ENCODE measurements at regions not wholly inside any gene's neighbourhood (a gene's known extent, or its start where the extent isn't known, plus 50 kb on each side); places are given as distances from the start of the nearest gene placed in this dataset.

GRCh38 chr6:120558294-120558693 is 776.0 kb downstream of the TBC1D32 start:
- Mint-ChIP-seq H3K27me3 (ENCODE audit: insufficient read depth) (no peaks in the 10 kb centered on the region; the same call in 1 of the 2 replicates), H3K27ac (no peak overlapping the region), H3K4me1 (ENCODE audit: low read depth) (no peaks in the 10 kb centered on the region), H3K9me3 (peaks cover 38% of the 10 kb centered on the region), H3K4me3 (no peak overlapping the region), H3K36me3 (ENCODE audit: low read depth) (no peaks in the 10 kb centered on the region)
- no peak for TF ChIP-seq CTCF (IDR thresholded peaks at IDR 0.05)
- DNase-seq, result no peak

- no peak for DNase-seq
- H3K4me3 Mint-ChIP-seq, result no peak overlapping the region
- no peak for TF ChIP-seq CTCF (IDR thresholded peaks at IDR 0.05)
- no peaks in the 10 kb centered on the region for H3K36me3 Mint-ChIP-seq (ENCODE audit: low read depth)
- H3K9me3 Mint-ChIP-seq, result peaks cover 39% of the 10 kb centered on the region
- H3K4me1 Mint-ChIP-seq (ENCODE audit: low read depth), result no peaks in the 10 kb centered on the region
- no peak overlapping the region for H3K27ac Mint-ChIP-seq
- no peaks in the 10 kb centered on the region; the same call in 1 of the 2 replicates for H3K27me3 Mint-ChIP-seq (ENCODE audit: insufficient read depth)
Measured at GRCh38 chr6:120557554-120557953, 776.7 kb downstream of the TBC1D32 start.

GRCh38 chr6:120556491-120556890 is 777.8 kb downstream of the TBC1D32 start:
- H3K27me3 Mint-ChIP-seq (ENCODE audit: insufficient read depth), result no peaks in the 10 kb centered on the region; the same call in 1 of the 2 replicates
- H3K27ac Mint-ChIP-seq, result no peak overlapping the region
- TF ChIP-seq CTCF (IDR thresholded peaks at IDR 0.05), result no peak
- peaks cover 38% of the 10 kb centered on the region for H3K9me3 Mint-ChIP-seq
- peaks cover 5% of the 10 kb centered on the region; the same call in 1 of the 2 replicates for H3K36me3 Mint-ChIP-seq (ENCODE audit: low read depth)
- DNase-seq, result no peak
- no peak overlapping the region for H3K4me3 Mint-ChIP-seq
- H3K4me1 Mint-ChIP-seq (ENCODE audit: low read depth), result no peaks in the 10 kb centered on the region

- TF ChIP-seq CTCF (IDR thresholded peaks at IDR 0.05), result no peak
- no peak for DNase-seq
- Mint-ChIP-seq H3K27ac (no peak overlapping the region), H3K9me3 (peaks cover 27% of the 10 kb centered on the region), H3K4me3 (no peak overlapping the region), H3K27me3 (ENCODE audit: insufficient read depth) (no peaks in the 10 kb centered on the region), H3K36me3 (ENCODE audit: low read depth) (peaks cover 5% of the 10 kb centered on the region; the same call in 1 of the 2 replicates), H3K4me1 (ENCODE audit: low read depth) (no peaks in the 10 kb centered on the region)
Measured at GRCh38 chr6:120553353-120553752, 780.9 kb downstream of the TBC1D32 start.

GRCh38 chr6:120545353-120545752 is 788.9 kb downstream of the TBC1D32 start:
- H3K27ac Mint-ChIP-seq, result no peak overlapping the region
- no peaks in the 10 kb centered on the region for H3K36me3 Mint-ChIP-seq (ENCODE audit: low read depth)
- no peak for TF ChIP-seq CTCF (IDR thresholded peaks at IDR 0.05)
- H3K27me3 Mint-ChIP-seq (ENCODE audit: insufficient read depth), result no peaks in the 10 kb centered on the region
- H3K4me1 Mint-ChIP-seq (ENCODE audit: low read depth), result no peaks in the 10 kb centered on the region
- H3K4me3 Mint-ChIP-seq, result no peak overlapping the region
- DNase-seq, result no peak
- peaks cover 36% of the 10 kb centered on the region for H3K9me3 Mint-ChIP-seq

- TF ChIP-seq CTCF (IDR thresholded peaks at IDR 0.05), result no peak
- Mint-ChIP-seq H3K36me3 (ENCODE audit: low read depth) (no peaks in the 10 kb centered on the region), H3K27ac (no peak overlapping the region), H3K4me1 (ENCODE audit: low read depth) (no peaks in the 10 kb centered on the region), H3K4me3 (no peak overlapping the region), H3K27me3 (ENCODE audit: insufficient read depth) (no peaks in the 10 kb centered on the region), H3K9me3 (peaks cover 33% of the 10 kb centered on the region)
- no peak for DNase-seq
Measured at GRCh38 chr6:120534954-120535353, 799.3 kb downstream of the TBC1D32 start.

All from HFFc6 (cell line).